Choroid plexus epithelial cell (primary cell): ENCODE measurements at regions not wholly inside any gene's neighbourhood (a gene's known extent, or its start where the extent isn't known, plus 50 kb on each side); places are given as distances from the start of the nearest gene placed in this dataset.

ENCODE experiments used
- DNase-seq: peaks from one replicate; pipeline ENCODE4 v3.0.0-alpha.2; 2010; ENCODE audit warnings: low read depth
- H3K4me3 ChIP-seq: 2 replicates; pipeline ENCODE4 v1.5.1; 2011; ENCODE audit warnings: low read depth, mild to moderate bottlenecking, control low read depth, low read length, moderate library complexity
- TF ChIP-seq, protein P1 (sequence below): conservative IDR thresholded peaks from 2 replicates; pipeline ENCODE4 v1.5.1; 2011; ENCODE audit warnings: low read depth, mild to moderate bottlenecking, control low read depth, inconsistent platforms, low read length, moderate library complexity

DNA sequence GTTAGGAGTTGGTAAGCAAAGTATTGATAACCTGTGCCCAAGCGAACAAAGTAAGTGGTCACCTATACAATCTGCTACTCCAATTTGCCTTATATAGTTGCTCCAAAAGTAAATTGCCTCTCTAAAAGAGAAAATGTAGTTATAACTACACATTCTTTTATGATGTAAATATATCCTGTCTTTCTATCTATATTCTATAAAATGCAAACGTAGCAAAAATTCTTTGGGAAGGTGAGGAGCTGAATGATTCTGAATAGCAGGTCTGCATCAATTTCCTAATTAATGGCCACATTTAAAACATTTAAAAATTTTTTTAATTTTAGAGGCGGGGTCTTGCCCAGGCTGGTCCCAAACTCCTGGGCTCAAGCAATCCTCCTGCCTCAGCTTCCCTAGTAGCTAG is 64.2 kb upstream of the ASIP start:
- TF ChIP-seq, protein P1, sequence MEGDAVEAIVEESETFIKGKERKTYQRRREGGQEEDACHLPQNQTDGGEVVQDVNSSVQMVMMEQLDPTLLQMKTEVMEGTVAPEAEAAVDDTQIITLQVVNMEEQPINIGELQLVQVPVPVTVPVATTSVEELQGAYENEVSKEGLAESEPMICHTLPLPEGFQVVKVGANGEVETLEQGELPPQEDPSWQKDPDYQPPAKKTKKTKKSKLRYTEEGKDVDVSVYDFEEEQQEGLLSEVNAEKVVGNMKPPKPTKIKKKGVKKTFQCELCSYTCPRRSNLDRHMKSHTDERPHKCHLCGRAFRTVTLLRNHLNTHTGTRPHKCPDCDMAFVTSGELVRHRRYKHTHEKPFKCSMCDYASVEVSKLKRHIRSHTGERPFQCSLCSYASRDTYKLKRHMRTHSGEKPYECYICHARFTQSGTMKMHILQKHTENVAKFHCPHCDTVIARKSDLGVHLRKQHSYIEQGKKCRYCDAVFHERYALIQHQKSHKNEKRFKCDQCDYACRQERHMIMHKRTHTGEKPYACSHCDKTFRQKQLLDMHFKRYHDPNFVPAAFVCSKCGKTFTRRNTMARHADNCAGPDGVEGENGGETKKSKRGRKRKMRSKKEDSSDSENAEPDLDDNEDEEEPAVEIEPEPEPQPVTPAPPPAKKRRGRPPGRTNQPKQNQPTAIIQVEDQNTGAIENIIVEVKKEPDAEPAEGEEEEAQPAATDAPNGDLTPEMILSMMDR, result no peak
- no peak overlapping the region for H3K4me3 ChIP-seq
- DNase-seq, result no peak

- TF ChIP-seq, protein P1, result no peak
- no peak for DNase-seq
- H3K4me3 ChIP-seq, result no peak overlapping the region
Measured at GRCh38 chr20:34179637-34180360, 61.4 kb upstream of the ASIP start.

DNA sequence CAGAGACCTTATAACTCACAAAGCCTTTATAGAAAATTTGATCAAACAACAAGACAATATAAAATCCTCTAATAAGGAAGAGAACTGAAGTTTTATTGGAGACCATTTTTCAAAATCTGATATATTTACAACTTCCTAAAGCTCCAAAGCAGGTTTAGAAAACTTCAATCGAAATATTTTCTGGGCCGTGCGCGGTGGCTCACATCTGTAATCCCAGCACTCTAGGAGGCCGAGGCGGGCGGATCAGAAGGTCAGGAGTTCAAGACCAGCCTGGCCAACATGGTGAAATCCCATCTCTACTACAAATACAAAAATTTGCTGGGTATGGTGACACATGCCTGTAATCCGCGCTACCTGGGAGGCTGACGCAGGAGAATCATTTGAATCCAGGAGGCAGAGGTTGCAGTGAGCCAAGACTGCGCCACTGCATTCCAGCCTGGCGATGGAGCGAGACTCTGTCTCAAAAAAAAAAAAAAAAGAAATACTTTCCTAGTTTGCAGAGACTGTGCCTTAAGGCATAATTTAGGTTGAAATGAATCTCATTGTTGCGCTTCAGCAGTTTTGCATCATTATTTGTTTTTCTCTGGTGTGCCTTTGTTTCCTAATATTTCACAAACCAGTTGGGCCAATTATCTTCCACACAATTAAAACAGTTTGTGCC is 60.6 kb upstream of the ASIP start:
- TF ChIP-seq, protein P1, result no peak
- no peak for DNase-seq
- no peak overlapping the region for H3K4me3 ChIP-seq

GRCh38 chr20:34181484-34181883 is 59.7 kb upstream of the ASIP start:
- TF ChIP-seq, protein P1, result no peak
- no peak for DNase-seq
- H3K4me3 ChIP-seq, result no peak overlapping the region

DNA sequence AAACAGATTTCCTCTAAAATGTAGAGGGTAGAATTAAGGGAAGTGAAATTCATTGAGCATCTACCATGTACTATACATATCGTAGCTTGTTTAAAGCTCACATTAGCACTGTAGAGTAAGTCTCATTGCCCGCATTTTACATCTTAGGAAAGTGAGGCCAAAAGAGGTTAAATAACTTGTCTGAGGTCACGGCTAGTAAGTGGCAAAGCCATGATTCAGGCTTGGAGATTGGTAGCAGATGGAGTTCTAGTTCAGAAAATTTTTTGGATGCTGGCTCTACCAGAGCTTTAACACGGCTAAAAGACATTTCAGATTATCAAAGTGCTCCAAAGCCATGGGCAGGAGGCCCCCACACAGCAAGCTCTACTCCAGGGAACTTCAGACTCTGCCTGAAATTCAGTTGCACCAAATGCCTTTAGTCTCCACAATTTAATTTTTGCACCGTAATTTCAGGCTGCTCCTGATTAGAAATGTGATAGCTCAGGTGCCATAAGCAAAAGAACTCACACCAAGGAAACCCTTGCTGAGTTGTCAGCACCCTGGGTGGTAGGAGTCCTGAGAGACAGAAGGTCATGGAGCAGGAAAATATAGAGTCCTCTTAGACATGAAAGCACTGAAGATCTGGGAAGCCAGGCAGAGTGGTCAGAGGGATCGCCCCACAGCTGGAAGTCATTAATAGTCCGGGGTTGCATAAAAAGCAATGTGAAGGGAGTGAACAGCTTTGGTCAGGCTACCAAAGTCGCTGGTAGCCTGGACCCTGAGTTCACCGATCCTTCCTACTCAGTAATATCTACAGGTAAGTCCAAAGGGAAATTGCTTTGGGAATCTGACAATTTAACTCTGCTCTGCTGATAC is 55.2 kb upstream of the ASIP start:
- TF ChIP-seq, protein P1, result no peak

GRCh38 chr20:34189572-34190163 is 51.6 kb upstream of the ASIP start:
- DNase-seq, result no peak
- TF ChIP-seq, protein P1, result no peak
- H3K4me3 ChIP-seq, result no peak overlapping the region

More for the DNA sequence above, 55.2 kb upstream of the ASIP start:
- H3K4me3 ChIP-seq, result no peak overlapping the region
- DNase-seq, result peak; percentile 30
